ENCODE measurements at regions not wholly inside any gene's neighbourhood (a gene's known extent, or its start where the extent isn't known, plus 50 kb on each side); places are given as distances from the start of the nearest gene placed in this dataset.
"Not testable (repeated sequence)": the region's sequence is repeated elsewhere in the genome, so short reads cannot be mapped to it uniquely, and the experiment has no call there.

DNA sequence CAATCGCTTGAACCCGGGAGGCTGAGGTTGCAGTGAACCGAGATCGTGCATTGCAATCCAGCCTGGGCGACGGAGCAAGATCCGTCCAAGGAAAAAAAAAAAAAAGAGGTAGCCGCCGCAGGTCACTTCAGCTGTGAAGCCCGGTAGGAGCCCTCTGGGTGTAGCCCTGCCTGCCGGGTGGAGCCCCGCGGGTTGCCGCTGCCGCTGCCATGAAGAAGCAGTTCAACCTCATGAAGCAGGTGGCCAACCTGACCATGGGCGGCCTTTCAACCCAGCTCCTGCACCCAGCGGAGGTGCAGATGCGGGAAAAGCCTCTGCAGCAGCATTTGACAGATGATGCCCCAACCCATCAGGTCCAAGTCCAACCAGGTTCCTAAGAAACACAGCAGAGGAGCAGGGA lies 219.5 kb upstream of the SLC39A10 start:
- FAIRE-seq (no peak), DNase-seq (peak in 2 of 6 donors; percentile 34 to 40), ATAC-seq (no peak)
- Histone ChIP-seq H3K4me1 (no peaks in the 10 kb centered on the region), H3K36me3 (no peaks in the 10 kb centered on the region), H3K9me3 (no peaks in the 10 kb centered on the region), H3K4me3 (no peak overlapping the region), H3K27ac (no peak overlapping the region), H3K27me3 (no peaks in the 10 kb centered on the region)
- intact Hi-C loops (cut with DNase I), result no loop called here
- WGBS, 2 donors, result 89 to 97% methylated on average over 18 of the region's 18 CpGs
- TF ChIP-seq CTCF (IDR thresholded peaks at IDR 0.05), result no peak

DNA sequence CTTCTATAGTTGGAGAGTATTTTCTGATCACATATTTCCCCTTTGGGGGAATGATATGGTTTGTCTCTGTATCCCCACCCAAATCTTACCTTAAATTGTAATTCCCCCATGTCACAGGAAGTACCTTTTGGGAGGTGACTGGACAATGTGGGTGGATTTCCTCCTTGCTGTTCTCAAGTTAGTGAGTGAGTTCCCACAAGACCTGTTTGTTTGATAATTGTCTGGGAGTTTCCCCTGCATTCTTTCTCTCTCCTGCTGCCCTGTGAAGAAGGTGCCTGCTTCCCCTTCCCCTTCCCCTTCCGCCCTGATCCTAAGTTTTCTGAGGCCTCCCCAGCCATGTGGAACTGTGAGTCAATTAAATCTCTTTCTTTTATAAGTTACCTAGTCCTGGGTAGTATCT lies 222.7 kb upstream of the SLC39A10 start:
- H3K27me3 ChIP-seq, result no peaks in the 10 kb centered on the region
- 69 to 78% methylated on average over 1 of the region's 1 CpG for WGBS, 2 donors
- intact Hi-C loops (cut with DNase I), result no loop called here
- H3K4me3 ChIP-seq, result no peak overlapping the region
- no peak for TF ChIP-seq CTCF (IDR thresholded peaks at IDR 0.05)
- no peak overlapping the region for H3K27ac ChIP-seq
- H3K36me3 ChIP-seq, result no peaks in the 10 kb centered on the region
- ATAC-seq (no peak), FAIRE-seq (no peak), DNase-seq (no peak)
- H3K4me1 ChIP-seq, result no peaks in the 10 kb centered on the region
- H3K9me3 ChIP-seq, result no peaks in the 10 kb centered on the region

- WGBS, 2 donors, result 52 to 76% methylated on average over 2 of the region's 2 CpGs
- H3K9me3 ChIP-seq; FAIRE-seq; intact Hi-C loops (cut with DNase I); H3K4me1 ChIP-seq; H3K27ac ChIP-seq; DNase-seq; H3K27me3 ChIP-seq; H3K36me3 ChIP-seq; ATAC-seq; H3K4me3 ChIP-seq: not testable (repeated sequence)
Observed at GRCh38 chr2:195433729-195434128, 223.3 kb upstream of the SLC39A10 start.

DNA sequence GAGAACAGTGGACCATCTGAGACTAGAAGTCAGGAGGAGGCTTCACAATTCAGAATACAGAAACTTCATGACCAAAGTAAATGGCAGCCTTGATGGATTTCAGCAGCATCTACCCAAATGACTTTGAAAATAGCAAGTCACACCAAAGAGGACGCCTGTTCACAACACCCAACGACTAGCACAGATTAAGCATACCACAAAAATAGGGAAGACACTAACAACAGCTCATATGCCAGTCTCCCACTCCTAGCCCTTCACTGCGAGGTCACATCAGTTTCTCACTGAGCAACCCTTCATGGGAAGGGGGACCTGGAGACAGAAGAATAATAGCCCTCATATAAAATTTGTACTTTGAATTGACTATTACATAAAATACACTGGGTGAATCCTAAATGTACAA lies 228.4 kb upstream of the SLC39A10 start:
- H3K27me3 ChIP-seq, result no peaks in the 10 kb centered on the region
- DNase-seq, result no peak
- no peak for ATAC-seq
- no peak overlapping the region for H3K4me3 ChIP-seq
- no peaks in the 10 kb centered on the region for H3K9me3 ChIP-seq
- H3K36me3 ChIP-seq, result no peaks in the 10 kb centered on the region
- intact Hi-C loops (cut with DNase I), result no loop called here
- H3K27ac ChIP-seq, result no peak overlapping the region
- no peak for FAIRE-seq
- no peak for TF ChIP-seq CTCF (IDR thresholded peaks at IDR 0.05)
- 63 to 88% methylated on average over 3 of the region's 3 CpGs for WGBS, 2 donors
- no peaks in the 10 kb centered on the region for H3K4me1 ChIP-seq

GRCh38 chr2:195425328-195425727 lies 231.7 kb upstream of the SLC39A10 start:
- 66 to 76% methylated on average over 1 of the region's 1 CpG for WGBS, 2 donors
- intact Hi-C loops (cut with DNase I), result no loop called here
- Histone ChIP-seq H3K27me3 (no peaks in the 10 kb centered on the region), H3K36me3 (no peaks in the 10 kb centered on the region), H3K4me3 (no peak overlapping the region), H3K9me3 (no peaks in the 10 kb centered on the region), H3K4me1 (no peaks in the 10 kb centered on the region), H3K27ac (no peak overlapping the region)
- FAIRE-seq (no peak), DNase-seq (no peak), ATAC-seq (no peak)
- no peak for TF ChIP-seq CTCF (IDR thresholded peaks at IDR 0.05)

GRCh38 chr2:195419033-195419432 lies 238.0 kb upstream of the SLC39A10 start:
- H3K27me3 ChIP-seq, result no peaks in the 10 kb centered on the region
- DNase-seq (no peak), ATAC-seq (no peak), FAIRE-seq (no peak)
- no peak for TF ChIP-seq CTCF (IDR thresholded peaks at IDR 0.05)
- 76 to 86% methylated on average over 2 of the region's 2 CpGs for WGBS, 2 donors
- no peak overlapping the region for H3K27ac ChIP-seq
- no peaks in the 10 kb centered on the region for H3K36me3 ChIP-seq
- H3K4me1 ChIP-seq, result no peaks in the 10 kb centered on the region
- no peak overlapping the region for H3K4me3 ChIP-seq
- intact Hi-C loops (cut with DNase I), result no loop called here
- no peaks in the 10 kb centered on the region for H3K9me3 ChIP-seq
